K562 (cell line): ENCODE measurements at regions not wholly inside any gene's neighbourhood (a gene's known extent, or its start where the extent isn't known, plus 50 kb on each side); places are given as distances from the start of the nearest gene placed in this dataset.

ENCODE experiments used
- CBX8 ChIP-seq: fragments of 200-600 bp; sonication (generic); IDR thresholded peaks from 2 replicates; pipeline ENCODE4 v1.6.1; 2012; ENCODE audit warnings: borderline replicate concordance, mixed run types, low read depth, mild to moderate bottlenecking, moderate library complexity, mixed read lengths, low read length, control low read depth, inconsistent platforms; ENCODE audit not compliant: poor library complexity, severe bottlenecking; ENCODE audit errors: extremely low read depth
- PML ChIP-seq: IDR thresholded peaks from 2 replicates; pipeline ENCODE4 v1.6.1; 2012; ENCODE audit warnings: low read length, inconsistent platforms
- TF ChIP-seq, protein P1 (sequence below): fragments of 250-450 bp; sonication (Bioruptor Pico); IDR thresholded peaks from 2 replicates; pipeline ENCODE4 v1.8.0; 2021; ENCODE audit warnings: moderate library complexity, mild to moderate bottlenecking, inconsistent platforms
- TF ChIP-seq, protein P2 (sequence below), 2 experiments: fragments of 150-350 bp in 1 of 2; IDR thresholded peaks; 2 replicates each; pipeline ENCODE4 v1.6.1; 2012 to 2016; ENCODE audit warnings: low read depth in 2 of 2, low read length in 2 of 2, mild to moderate bottlenecking in 1 of 2, moderate library complexity in 1 of 2
- TF ChIP-seq, protein P3 (sequence below): fragments of 250-450 bp; sonication (Bioruptor Pico); IDR thresholded peaks from 2 replicates; pipeline ENCODE4 v1.5.0; 2021; ENCODE audit warnings: mild to moderate bottlenecking, borderline replicate concordance

DNA sequence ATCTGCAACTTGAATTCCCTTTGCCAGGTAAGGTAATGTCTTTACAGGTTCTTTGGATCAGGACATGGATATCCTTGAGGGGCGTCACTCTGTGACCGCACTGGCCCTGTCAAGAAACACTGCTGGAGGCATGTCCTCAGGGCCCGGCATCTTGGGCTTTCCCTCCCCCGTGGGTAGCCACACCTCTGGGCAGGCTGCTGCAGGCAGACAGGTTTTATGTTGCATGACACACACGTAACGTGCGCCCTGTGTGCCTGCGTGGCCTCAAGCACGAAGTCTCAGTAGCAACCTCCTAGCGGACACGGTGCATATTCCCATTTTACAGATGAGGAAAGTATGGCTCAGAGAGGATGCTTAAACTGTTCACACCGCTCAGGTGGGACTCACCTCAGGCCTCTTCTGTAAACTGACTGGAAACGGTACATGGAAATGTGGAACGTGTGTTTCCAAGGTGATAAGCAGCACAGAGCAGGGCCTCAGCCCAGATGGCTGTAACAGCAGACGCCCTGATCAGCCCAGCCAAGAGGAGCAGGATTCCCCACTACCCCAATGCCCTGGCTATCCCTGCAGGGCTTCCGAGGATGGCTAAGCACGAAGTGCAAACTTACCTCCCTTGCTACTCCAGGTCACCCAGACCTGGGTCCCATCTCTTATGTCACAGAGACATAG is 553.6 kb downstream of the TCERG1L start (continued):
- TF ChIP-seq, protein P1, sequence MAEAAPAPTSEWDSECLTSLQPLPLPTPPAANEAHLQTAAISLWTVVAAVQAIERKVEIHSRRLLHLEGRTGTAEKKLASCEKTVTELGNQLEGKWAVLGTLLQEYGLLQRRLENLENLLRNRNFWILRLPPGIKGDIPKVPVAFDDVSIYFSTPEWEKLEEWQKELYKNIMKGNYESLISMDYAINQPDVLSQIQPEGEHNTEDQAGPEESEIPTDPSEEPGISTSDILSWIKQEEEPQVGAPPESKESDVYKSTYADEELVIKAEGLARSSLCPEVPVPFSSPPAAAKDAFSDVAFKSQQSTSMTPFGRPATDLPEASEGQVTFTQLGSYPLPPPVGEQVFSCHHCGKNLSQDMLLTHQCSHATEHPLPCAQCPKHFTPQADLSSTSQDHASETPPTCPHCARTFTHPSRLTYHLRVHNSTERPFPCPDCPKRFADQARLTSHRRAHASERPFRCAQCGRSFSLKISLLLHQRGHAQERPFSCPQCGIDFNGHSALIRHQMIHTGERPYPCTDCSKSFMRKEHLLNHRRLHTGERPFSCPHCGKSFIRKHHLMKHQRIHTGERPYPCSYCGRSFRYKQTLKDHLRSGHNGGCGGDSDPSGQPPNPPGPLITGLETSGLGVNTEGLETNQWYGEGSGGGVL (CRISPR knock-in tag): no peak
- TF ChIP-seq, protein P2, sequence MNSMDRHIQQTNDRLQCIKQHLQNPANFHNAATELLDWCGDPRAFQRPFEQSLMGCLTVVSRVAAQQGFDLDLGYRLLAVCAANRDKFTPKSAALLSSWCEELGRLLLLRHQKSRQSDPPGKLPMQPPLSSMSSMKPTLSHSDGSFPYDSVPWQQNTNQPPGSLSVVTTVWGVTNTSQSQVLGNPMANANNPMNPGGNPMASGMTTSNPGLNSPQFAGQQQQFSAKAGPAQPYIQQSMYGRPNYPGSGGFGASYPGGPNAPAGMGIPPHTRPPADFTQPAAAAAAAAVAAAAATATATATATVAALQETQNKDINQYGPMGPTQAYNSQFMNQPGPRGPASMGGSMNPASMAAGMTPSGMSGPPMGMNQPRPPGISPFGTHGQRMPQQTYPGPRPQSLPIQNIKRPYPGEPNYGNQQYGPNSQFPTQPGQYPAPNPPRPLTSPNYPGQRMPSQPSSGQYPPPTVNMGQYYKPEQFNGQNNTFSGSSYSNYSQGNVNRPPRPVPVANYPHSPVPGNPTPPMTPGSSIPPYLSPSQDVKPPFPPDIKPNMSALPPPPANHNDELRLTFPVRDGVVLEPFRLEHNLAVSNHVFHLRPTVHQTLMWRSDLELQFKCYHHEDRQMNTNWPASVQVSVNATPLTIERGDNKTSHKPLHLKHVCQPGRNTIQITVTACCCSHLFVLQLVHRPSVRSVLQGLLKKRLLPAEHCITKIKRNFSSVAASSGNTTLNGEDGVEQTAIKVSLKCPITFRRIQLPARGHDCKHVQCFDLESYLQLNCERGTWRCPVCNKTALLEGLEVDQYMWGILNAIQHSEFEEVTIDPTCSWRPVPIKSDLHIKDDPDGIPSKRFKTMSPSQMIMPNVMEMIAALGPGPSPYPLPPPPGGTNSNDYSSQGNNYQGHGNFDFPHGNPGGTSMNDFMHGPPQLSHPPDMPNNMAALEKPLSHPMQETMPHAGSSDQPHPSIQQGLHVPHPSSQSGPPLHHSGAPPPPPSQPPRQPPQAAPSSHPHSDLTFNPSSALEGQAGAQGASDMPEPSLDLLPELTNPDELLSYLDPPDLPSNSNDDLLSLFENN (IDR thresholded peaks at IDR 0.05; ENCODE audit: low read depth in 2 of 2, low read length in 2 of 2): no peak
- TF ChIP-seq, protein P3, sequence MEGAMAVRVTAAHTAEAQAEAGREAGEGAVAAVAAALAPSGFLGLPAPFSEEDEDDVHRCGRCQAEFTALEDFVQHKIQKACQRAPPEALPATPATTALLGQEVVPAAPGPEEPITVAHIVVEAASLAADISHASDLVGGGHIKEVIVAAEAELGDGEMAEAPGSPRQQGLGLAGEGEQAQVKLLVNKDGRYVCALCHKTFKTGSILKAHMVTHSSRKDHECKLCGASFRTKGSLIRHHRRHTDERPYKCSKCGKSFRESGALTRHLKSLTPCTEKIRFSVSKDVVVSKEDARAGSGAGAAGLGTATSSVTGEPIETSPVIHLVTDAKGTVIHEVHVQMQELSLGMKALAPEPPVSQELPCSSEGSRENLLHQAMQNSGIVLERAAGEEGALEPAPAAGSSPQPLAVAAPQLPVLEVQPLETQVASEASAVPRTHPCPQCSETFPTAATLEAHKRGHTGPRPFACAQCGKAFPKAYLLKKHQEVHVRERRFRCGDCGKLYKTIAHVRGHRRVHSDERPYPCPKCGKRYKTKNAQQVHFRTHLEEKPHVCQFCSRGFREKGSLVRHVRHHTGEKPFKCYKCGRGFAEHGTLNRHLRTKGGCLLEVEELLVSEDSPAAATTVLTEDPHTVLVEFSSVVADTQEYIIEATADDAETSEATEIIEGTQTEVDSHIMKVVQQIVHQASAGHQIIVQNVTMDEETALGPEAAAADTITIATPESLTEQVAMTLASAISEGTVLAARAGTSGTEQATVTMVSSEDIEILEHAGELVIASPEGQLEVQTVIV (CRISPR knock-in tag): no peak
- TF ChIP-seq PML (no peak), CBX8 (no peak)
